GM21423 (cell line): ENCODE measurements at regions not wholly inside any gene's neighbourhood (a gene's known extent, or its start where the extent isn't known, plus 50 kb on each side); places are given as distances from the start of the nearest gene placed in this dataset.

Experiments used
- ATAC-seq: cut with Tn5 transposase; IDR thresholded peaks from one replicate; pipeline ENCODE4 v1.9.1; 2021; ENCODE audit warnings: mild to moderate bottlenecking, moderate library complexity; ENCODE audit not compliant: unreplicated experiment

GRCh38 chr1:170863621-170864020, 71.7 kb upstream of the MROH9 start:
- no peak for ATAC-seq

- no peak for ATAC-seq
These were observed 71.1 kb upstream of the MROH9 start for GRCh38 chr1:170864238-170864637.

- no peak for ATAC-seq
These were observed 70.3 kb upstream of the MROH9 start for GRCh38 chr1:170864876-170865538.

- no peak for ATAC-seq
These were observed 68.7 kb upstream of the MROH9 start for GRCh38 chr1:170866646-170867045.

GRCh38 chr1:170871868-170872267, 63.5 kb upstream of the MROH9 start:
- ATAC-seq, result no peak

GRCh38 chr1:170872663-170873062, 62.7 kb upstream of the MROH9 start:
- peak; percentile 94 for ATAC-seq

- no peak for ATAC-seq
These were observed 60.7 kb upstream of the MROH9 start for GRCh38 chr1:170874671-170875070.

GRCh38 chr1:170881268-170882265, 53.8 kb upstream of the MROH9 start:
- ATAC-seq, result no peak
